HG03575 (cell line): ENCODE measurements at regions not wholly inside any gene's neighbourhood (a gene's known extent, or its start where the extent isn't known, plus 50 kb on each side); places are given as distances from the start of the nearest gene placed in this dataset.

Experiments used
- ATAC-seq: cut with Tn5 transposase; IDR thresholded peaks from one replicate; pipeline ENCODE4 v1.9.1; 2021; ENCODE audit not compliant: unreplicated experiment, insufficient number of reproducible peaks, low FRiP score; ENCODE audit errors: extremely low read depth

DNA sequence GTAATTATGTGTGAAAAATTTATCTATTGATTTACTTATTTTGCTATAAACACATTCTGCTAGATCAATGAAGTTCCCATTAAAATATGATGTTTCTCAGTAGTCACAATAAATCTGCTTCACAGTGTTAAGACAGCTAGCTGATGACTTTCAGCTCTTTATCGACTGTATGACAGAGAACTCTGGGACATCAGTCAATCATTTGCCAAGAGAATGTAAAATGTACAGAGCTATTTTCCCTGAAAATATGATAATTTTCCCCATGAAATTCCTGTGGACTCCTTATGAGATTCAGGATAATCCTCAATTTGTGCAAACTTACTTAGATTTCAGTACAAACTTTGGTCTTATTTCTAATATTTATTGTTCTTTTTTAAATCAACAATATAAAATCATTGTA is 430.5 kb downstream of the SLITRK6 start:
- no peak for ATAC-seq

- no peak for ATAC-seq
These were observed 431.3 kb downstream of the SLITRK6 start for GRCh38 chr13:85367887-85368286.

GRCh38 chr13:85366759-85367417 is 432.3 kb downstream of the SLITRK6 start:
- ATAC-seq: no peak

- ATAC-seq: no peak
These were observed 435.7 kb downstream of the SLITRK6 start for GRCh38 chr13:85363504-85363903.

DNA sequence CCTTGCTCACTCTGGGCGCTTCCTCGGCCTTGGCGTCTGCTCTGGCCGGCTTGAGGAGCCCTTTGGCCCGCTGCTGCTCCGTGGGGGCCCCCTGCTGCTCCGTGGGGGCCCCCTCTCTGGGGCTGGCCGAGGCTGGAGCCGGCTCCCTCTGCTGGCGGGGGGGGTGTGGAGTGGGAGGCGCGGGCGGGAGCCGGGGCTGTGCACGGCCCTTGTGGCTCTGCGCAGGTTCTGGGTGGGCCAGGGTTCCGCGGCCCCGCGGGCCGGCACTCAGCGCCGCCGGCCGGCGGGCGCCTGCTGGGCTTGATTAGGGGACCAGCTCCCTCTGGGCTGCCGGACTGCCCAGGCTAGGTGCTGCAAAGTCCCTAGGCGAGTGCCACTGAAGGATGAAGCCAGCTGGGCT is 436.2 kb downstream of the SLITRK6 start:
- no peak for ATAC-seq

- no peak for ATAC-seq
These were observed 452.0 kb downstream of the SLITRK6 start for GRCh38 chr13:85347251-85347650.

DNA sequence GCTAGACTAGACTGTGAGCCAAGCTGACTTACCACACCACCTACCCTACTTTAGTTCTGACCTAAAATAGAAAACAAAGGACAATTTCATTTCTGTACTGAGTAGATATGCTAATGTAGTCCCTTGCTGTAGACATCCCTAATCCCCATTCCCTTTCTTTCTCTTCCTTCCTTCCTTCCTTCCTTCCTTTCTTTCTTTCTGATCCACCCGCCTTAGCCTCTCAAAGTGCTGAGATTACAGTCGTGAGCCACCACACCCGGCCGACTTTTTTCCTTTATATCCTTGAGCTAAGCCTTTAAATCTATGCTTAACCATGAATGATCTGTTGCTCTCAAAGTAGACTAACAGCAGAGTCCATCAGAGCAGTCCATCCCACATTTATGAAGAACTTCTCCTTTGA is 465.0 kb downstream of the SLITRK6 start:
- no peak for ATAC-seq

- no peak for ATAC-seq
These were observed 465.7 kb downstream of the SLITRK6 start for GRCh38 chr13:85333506-85334020.

- no peak for ATAC-seq
These were observed 466.6 kb downstream of the SLITRK6 start for GRCh38 chr13:85332615-85333014.

DNA sequence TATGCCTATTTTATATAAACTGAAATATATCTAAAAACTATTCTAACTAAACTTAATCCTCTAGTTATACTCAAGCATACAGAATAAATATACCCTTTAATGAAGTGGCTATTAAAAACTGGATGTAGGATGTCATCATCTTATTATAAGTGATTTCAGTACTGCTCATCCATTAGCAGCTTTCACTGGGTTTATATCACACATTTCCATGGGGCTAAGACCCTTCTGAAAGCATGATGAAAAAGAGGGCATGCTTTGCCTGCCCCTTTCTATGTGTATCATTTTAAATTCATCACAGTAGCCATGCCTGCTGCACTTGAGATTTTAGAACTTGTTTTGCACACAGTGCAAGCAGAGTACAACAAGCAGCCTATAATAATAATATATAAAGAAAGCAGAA is 477.5 kb downstream of the SLITRK6 start:
- ATAC-seq: no peak

GRCh38 chr13:85317781-85318180 is 481.4 kb downstream of the SLITRK6 start:
- ATAC-seq: no peak

GRCh38 chr13:85316506-85317025 is 482.7 kb downstream of the SLITRK6 start:
- ATAC-seq: no peak

DNA sequence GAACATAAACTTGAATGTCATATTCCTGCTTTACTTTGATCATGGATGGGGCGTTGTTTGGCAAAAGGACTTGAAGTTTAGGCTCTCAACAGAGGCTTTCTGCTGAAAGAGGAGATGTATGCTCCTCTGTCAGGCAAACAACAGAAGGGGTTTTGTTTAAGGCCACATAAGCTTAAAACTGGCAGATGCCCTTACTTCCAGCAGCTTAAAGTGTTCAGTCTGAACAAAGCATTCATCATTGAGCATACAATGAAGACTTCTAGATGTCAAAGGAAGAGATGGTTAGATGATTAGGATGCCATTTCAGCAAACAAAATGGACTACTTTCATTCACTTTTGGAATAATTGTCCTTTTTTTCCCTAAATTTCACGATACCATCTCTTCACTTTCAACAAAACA is 484.5 kb downstream of the SLITRK6 start:
- ATAC-seq: no peak

DNA sequence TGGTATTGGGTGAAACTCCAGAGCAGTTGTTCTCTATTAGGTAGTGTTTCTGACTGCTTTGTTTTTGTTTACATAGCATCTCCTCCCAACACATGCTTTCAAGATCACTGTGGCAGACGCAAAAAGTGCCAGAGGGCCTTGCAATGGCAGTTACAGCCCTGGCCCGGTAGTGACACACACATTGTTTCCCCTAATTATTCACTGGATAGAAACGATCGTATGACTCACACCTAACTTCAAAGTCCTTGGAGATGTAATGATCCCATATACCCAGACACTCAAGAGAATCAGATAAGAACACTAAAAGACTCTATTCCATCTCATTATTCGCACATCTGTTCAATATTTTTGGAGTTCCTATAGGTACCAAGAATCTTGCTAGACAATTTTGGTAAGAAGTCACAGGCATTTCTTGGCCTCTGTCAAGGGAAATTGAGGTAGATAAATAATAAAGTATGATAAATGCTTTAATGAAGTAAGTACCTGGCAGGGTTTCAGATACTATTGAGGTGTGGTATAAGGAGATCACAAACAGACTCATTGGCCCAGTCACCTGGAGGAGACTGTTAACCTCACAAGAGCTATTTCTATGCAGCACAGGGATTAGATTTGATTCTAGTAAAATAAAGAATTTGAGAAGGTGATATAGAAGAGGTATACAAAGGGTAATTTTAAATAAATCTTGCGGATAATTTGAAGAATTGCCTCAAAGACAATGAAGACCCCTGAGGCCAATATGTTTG is 485.3 kb downstream of the SLITRK6 start:
- no peak for ATAC-seq

- no peak for ATAC-seq
These were observed 487.1 kb downstream of the SLITRK6 start for GRCh38 chr13:85312071-85312470.

DNA sequence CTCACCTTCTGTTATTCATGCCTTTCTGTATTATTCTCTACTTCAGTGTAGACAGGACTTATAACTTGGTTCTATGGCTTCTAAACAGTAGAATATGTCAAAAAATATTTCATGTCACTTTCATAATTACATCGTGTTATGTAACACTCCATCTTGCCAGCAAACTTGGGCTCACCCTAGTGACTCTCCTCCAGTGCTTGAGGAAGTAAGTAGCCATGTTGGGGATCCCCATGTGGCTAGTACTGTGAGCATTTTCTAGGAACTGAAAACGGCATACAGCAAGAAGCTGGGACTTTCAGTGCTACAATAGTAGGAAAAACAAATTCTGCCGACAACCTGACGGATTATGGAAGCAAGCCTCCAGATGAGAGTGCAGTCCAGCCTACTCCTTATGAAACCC is 495.6 kb downstream of the SLITRK6 start:
- no peak for ATAC-seq

GRCh38 chr13:85298387-85298924 is 500.8 kb downstream of the SLITRK6 start:
- ATAC-seq: no peak

- ATAC-seq: no peak
These were observed 510.5 kb downstream of the SLITRK6 start for GRCh38 chr13:85288698-85289097.

- ATAC-seq: no peak
These were observed 511.7 kb downstream of the SLITRK6 start for GRCh38 chr13:85287528-85287927.

DNA sequence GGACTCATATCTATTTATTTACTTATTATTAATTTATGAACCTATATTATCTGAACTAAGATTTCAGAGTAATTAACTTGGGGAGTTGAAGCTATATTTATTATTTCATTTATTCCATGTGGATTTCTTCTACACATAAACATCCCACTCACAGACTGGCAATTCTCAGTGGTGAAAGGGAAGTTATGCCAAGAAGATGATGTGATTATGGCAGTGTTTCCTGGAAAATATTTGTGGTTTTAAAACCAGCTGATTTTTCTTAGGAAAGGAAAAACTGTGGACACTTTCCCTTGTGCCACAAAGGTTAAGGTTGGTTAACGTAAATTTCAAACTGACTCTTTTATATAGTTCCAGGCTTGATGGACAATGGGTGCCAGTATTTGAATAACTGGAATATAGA is 513.1 kb downstream of the SLITRK6 start:
- no peak for ATAC-seq
